GM21360 (cell line): ENCODE measurements at regions not wholly inside any gene's neighbourhood (a gene's known extent, or its start where the extent isn't known, plus 50 kb on each side); places are given as distances from the start of the nearest gene placed in this dataset.

Experiments
- ATAC-seq: cut with Tn5 transposase; IDR thresholded peaks from one replicate; pipeline ENCODE4 v1.9.1; 2021; ENCODE audit warnings: mild to moderate bottlenecking, moderate library complexity; ENCODE audit not compliant: unreplicated experiment

- ATAC-seq, result no peak
These were observed 178.8 kb downstream of the SCP2D1 start for GRCh38 chr20:18992418-18992817.

- ATAC-seq, result no peak
These were observed 181.9 kb downstream of the SCP2D1 start for GRCh38 chr20:18995455-18995854.

- ATAC-seq, result no peak
These were observed 185.5 kb downstream of the SCP2D1 start for GRCh38 chr20:18999086-18999485.

- ATAC-seq, result no peak
These were observed 186.5 kb downstream of the SCP2D1 start for GRCh38 chr20:19000078-19000477.

- ATAC-seq, result no peak
These were observed 187.6 kb downstream of the SCP2D1 start for GRCh38 chr20:19001177-19001576.

GRCh38 chr20:19003366-19004336 lies 190.1 kb downstream of the SCP2D1 start:
- ATAC-seq, result no peak

- no peak for ATAC-seq
These were observed 191.4 kb downstream of the SCP2D1 start for GRCh38 chr20:19004975-19005374.

- no peak for ATAC-seq
These were observed 194.9 kb downstream of the SCP2D1 start for GRCh38 chr20:19008497-19008896.

- ATAC-seq, result no peak
These were observed 195.6 kb downstream of the SCP2D1 start for GRCh38 chr20:19009081-19009688.

- ATAC-seq, result no peak
These were observed 199.1 kb downstream of the SCP2D1 start for GRCh38 chr20:19012676-19013075.

GRCh38 chr20:19013907-19014306 lies 198.5 kb upstream of the SLC24A3 start:
- no peak for ATAC-seq

GRCh38 chr20:19015351-19016139 lies 196.9 kb upstream of the SLC24A3 start:
- no peak for ATAC-seq

- no peak for ATAC-seq
These were observed 196.3 kb upstream of the SLC24A3 start for GRCh38 chr20:19016140-19016497.

GRCh38 chr20:19017104-19017690 lies 195.2 kb upstream of the SLC24A3 start:
- ATAC-seq, result no peak

GRCh38 chr20:19018881-19019280 lies 193.6 kb upstream of the SLC24A3 start:
- no peak for ATAC-seq

GRCh38 chr20:19019734-19020364 lies 192.6 kb upstream of the SLC24A3 start:
- ATAC-seq, result no peak

GRCh38 chr20:19021406-19022117 lies 190.9 kb upstream of the SLC24A3 start:
- no peak for ATAC-seq

- no peak for ATAC-seq
These were observed 190.3 kb upstream of the SLC24A3 start for GRCh38 chr20:19022118-19022575.

GRCh38 chr20:19022791-19023448 lies 189.5 kb upstream of the SLC24A3 start:
- ATAC-seq, result no peak
